HepG2 (cell line): ENCODE measurements at regions not wholly inside any gene's neighbourhood (a gene's known extent, or its start where the extent isn't known, plus 50 kb on each side); places are given as distances from the start of the nearest gene placed in this dataset.

Experiments used
- ATF1 ChIP-seq: IDR thresholded peaks from 2 replicates; pipeline ENCODE4 v1.6.1; 2016; ENCODE audit warnings: mild to moderate bottlenecking, control low read depth
- CBX5 ChIP-seq: sonication (generic); formaldehyde crosslinking; IDR thresholded peaks from 2 replicates; pipeline ENCODE4 v1.4.0; 2020; ENCODE audit warnings: missing genetic modification reagents, borderline replicate concordance
- CEBPG ChIP-seq: IDR thresholded peaks from 2 replicates; pipeline ENCODE4 v1.6.1; 2016
- DZIP1 ChIP-seq: sonication (generic); formaldehyde crosslinking; IDR thresholded peaks from 2 replicates; pipeline ENCODE4 v1.5.0; 2020; ENCODE audit warnings: mild to moderate bottlenecking, missing genetic modification reagents
- EEA1 ChIP-seq: sonication (generic); formaldehyde crosslinking; IDR thresholded peaks from 2 replicates; pipeline ENCODE4 v1.5.1; 2020; ENCODE audit warnings: mild to moderate bottlenecking, missing genetic modification reagents, borderline replicate concordance
- ELF4 ChIP-seq: sonication (generic); formaldehyde crosslinking; IDR thresholded peaks from 2 replicates; pipeline ENCODE4 v1.5.0; 2020; ENCODE audit warnings: missing genetic modification reagents, mild to moderate bottlenecking, moderate library complexity, borderline replicate concordance
- FOSL1 ChIP-seq: sonication (generic); formaldehyde crosslinking; IDR thresholded peaks from 2 replicates; pipeline ENCODE4 v1.9.0; 2021; ENCODE audit warnings: missing genetic modification reagents, borderline replicate concordance
- KLF12 ChIP-seq: sonication (generic); formaldehyde crosslinking; IDR thresholded peaks from 2 replicates; pipeline ENCODE4 v1.4.0; 2020; ENCODE audit warnings: missing genetic modification reagents, borderline replicate concordance
- PHF5A ChIP-seq: IDR thresholded peaks from one replicate; pipeline ENCODE4 v1.6.1; 2018; ENCODE audit warnings: low read depth, missing genetic modification reagents; ENCODE audit not compliant: unreplicated experiment
- PLSCR1 ChIP-seq: sonication (generic); formaldehyde crosslinking; IDR thresholded peaks from 2 replicates; pipeline ENCODE4 v1.5.0; 2020; ENCODE audit warnings: missing genetic modification reagents, mild to moderate bottlenecking, borderline replicate concordance
- REXO4 ChIP-seq: sonication (generic); formaldehyde crosslinking; IDR thresholded peaks from 2 replicates; pipeline ENCODE4 v1.8.0; 2022; ENCODE audit warnings: missing genetic modification reagents, mild to moderate bottlenecking, borderline replicate concordance
- RFXANK ChIP-seq: IDR thresholded peaks from 2 replicates; pipeline ENCODE4 v1.6.1; 2016
- TIGD3 ChIP-seq: sonication (generic); formaldehyde crosslinking; IDR thresholded peaks from 2 replicates; pipeline ENCODE4 v1.5.1; 2020; ENCODE audit warnings: mild to moderate bottlenecking, missing genetic modification reagents, borderline replicate concordance
- TRIM24 ChIP-seq: sonication (generic); formaldehyde crosslinking; IDR thresholded peaks from 2 replicates; pipeline ENCODE4 v1.8.0; 2022; ENCODE audit warnings: mild to moderate bottlenecking, missing genetic modification reagents
- ZBTB10 ChIP-seq: sonication (generic); formaldehyde crosslinking; IDR thresholded peaks from 2 replicates; pipeline ENCODE4 v1.4.0; 2020; ENCODE audit warnings: missing genetic modification reagents, borderline replicate concordance
- ZNF274 ChIP-seq: sonication (generic); formaldehyde crosslinking; IDR thresholded peaks from 2 replicates; pipeline ENCODE4 v1.5.1; 2020; ENCODE audit warnings: mild to moderate bottlenecking, missing genetic modification reagents
- ZNF326 ChIP-seq: sonication (generic); formaldehyde crosslinking; IDR thresholded peaks from 2 replicates; pipeline ENCODE4 v1.4.0; 2020; ENCODE audit warnings: missing genetic modification reagents, borderline replicate concordance
- ZNF44 ChIP-seq: sonication (generic); formaldehyde crosslinking; IDR thresholded peaks from 2 replicates; pipeline ENCODE4 v1.5.1; 2020; ENCODE audit warnings: mild to moderate bottlenecking, missing genetic modification reagents
- ZNF570 ChIP-seq: sonication (generic); formaldehyde crosslinking; IDR thresholded peaks from 2 replicates; pipeline ENCODE4 v1.4.0; 2020; ENCODE audit warnings: mild to moderate bottlenecking, missing genetic modification reagents, borderline replicate concordance
- ZNF580 ChIP-seq: IDR thresholded peaks from 2 replicates; pipeline ENCODE4 v1.6.1; 2016; ENCODE audit warnings: low read depth, borderline replicate concordance
- ZNF678 ChIP-seq: sonication (generic); formaldehyde crosslinking; IDR thresholded peaks from 2 replicates; pipeline ENCODE4 v1.4.0; 2020; ENCODE audit warnings: mild to moderate bottlenecking, missing genetic modification reagents

GRCh38 chr6:3913077-3913957 is 64.1 kb downstream of the FAM50B start (continued):
- no peak for TF ChIP-seq ZBTB10
- no peak for TF ChIP-seq ZNF274 (CRISPR knock-in tag)
- TF ChIP-seq ZNF326 (CRISPR knock-in tag) = no peak
- TF ChIP-seq TRIM24 (CRISPR knock-in tag) = no peak
- TF ChIP-seq PHF5A (CRISPR knock-in tag) = peak; percentile 60
- no peak for TF ChIP-seq DZIP1 (CRISPR knock-in tag)
- no peak for TF ChIP-seq REXO4 (CRISPR knock-in tag)
- TF ChIP-seq EEA1 (CRISPR knock-in tag) = no peak
- TF ChIP-seq ELF4 (CRISPR knock-in tag) = 0 out of 2 replicates have a peak, but pooled peaks have one; percentile 48
- no peak for TF ChIP-seq ZNF580
- no peak for TF ChIP-seq TIGD3 (CRISPR knock-in tag)
- TF ChIP-seq CEBPG (CRISPR knock-in tag) = peak; percentile 60
- no peak for TF ChIP-seq PLSCR1 (CRISPR knock-in tag)
- TF ChIP-seq KLF12 = no peak
- TF ChIP-seq ATF1 (CRISPR knock-in tag) = peak; percentile 47; the same call in 1 of the 2 replicates
- no peak for TF ChIP-seq CBX5 (CRISPR knock-in tag)
- no peak for TF ChIP-seq ZNF44 (CRISPR knock-in tag)
- TF ChIP-seq FOSL1 (CRISPR knock-in tag) = peak; percentile 84; the same call in 1 of the 2 replicates
- TF ChIP-seq ZNF570 (CRISPR knock-in tag) = no peak
- TF ChIP-seq RFXANK (CRISPR knock-in tag) = no peak
- no peak for TF ChIP-seq ZNF678
